H9 (cell line): ENCODE measurements at regions not wholly inside any gene's neighbourhood (a gene's known extent, or its start where the extent isn't known, plus 50 kb on each side); places are given as distances from the start of the nearest gene placed in this dataset.

Experiments
- DNase-seq: peaks from one replicate; pipeline ENCODE4 v3.0.0-alpha.2; 2017
- H2AFZ ChIP-seq: one replicate; pipeline ENCODE4 v1.6.1; 2013; ENCODE audit warnings: mild to moderate bottlenecking, low read length, control low read depth, moderate library complexity
- H2AK5ac ChIP-seq: 2 replicates; pipeline ENCODE4 v1.6.1; 2013; ENCODE audit warnings: low read length, control low read depth, mixed read lengths; ENCODE audit not compliant: insufficient read length
- H2BK120ac ChIP-seq: one replicate; pipeline ENCODE4 v1.6.1; 2013; ENCODE audit warnings: low read depth, mild to moderate bottlenecking, low read length, control low read depth, inconsistent platforms; ENCODE audit not compliant: poor library complexity, severe bottlenecking
- H2BK12ac ChIP-seq: 2 replicates; pipeline ENCODE4 v1.6.1; 2013; ENCODE audit warnings: low read length, control low read depth, mixed read lengths, low read depth; ENCODE audit not compliant: insufficient read length
- H2BK15ac ChIP-seq: 2 replicates; pipeline ENCODE4 v1.6.1; 2013; ENCODE audit warnings: low read depth, low read length, control low read depth
- H2BK20ac ChIP-seq: one replicate; pipeline ENCODE4 v1.6.1; 2013; ENCODE audit warnings: low read depth, mild to moderate bottlenecking, low read length, control low read depth, inconsistent platforms; ENCODE audit not compliant: poor library complexity, severe bottlenecking
- H2BK5ac ChIP-seq: 2 replicates; pipeline ENCODE4 v1.6.1; 2013; ENCODE audit warnings: low read length, control low read depth, mixed read lengths; ENCODE audit not compliant: insufficient read length
- H3K14ac ChIP-seq: 2 replicates; pipeline ENCODE4 v1.6.1; 2013; ENCODE audit warnings: low read length, control low read depth; ENCODE audit not compliant: insufficient read depth
- H3K18ac ChIP-seq: 2 replicates; pipeline ENCODE4 v1.6.1; 2013; ENCODE audit warnings: low read depth, mild to moderate bottlenecking, mixed read lengths, low read length, control low read depth; ENCODE audit not compliant: insufficient read length
- H3K23ac ChIP-seq: 2 replicates; pipeline ENCODE4 v1.6.1; 2013; ENCODE audit warnings: low read length, control low read depth, mixed read lengths, low read depth; ENCODE audit not compliant: insufficient read length
- H3K23me2 ChIP-seq: 2 replicates; pipeline ENCODE4 v1.6.1; 2013; ENCODE audit warnings: low read depth, mild to moderate bottlenecking, mixed read lengths, low read length, control low read depth; ENCODE audit not compliant: insufficient read length, poor library complexity, severe bottlenecking
- H3K27ac ChIP-seq: 2 replicates; pipeline ENCODE4 v1.5.1; 2013; ENCODE audit warnings: low read length, control low read depth, mixed read lengths, low read depth; ENCODE audit not compliant: insufficient read length
- H3K27me3 ChIP-seq: 2 replicates; pipeline ENCODE4 v1.6.1; 2013; ENCODE audit warnings: low read length, control low read depth, inconsistent platforms; ENCODE audit not compliant: insufficient read depth
- H3K4ac ChIP-seq: 2 replicates; pipeline ENCODE4 v1.6.1; 2013; ENCODE audit warnings: low read depth, mild to moderate bottlenecking, control low read depth, inconsistent platforms, low read length, moderate library complexity
- H3K4me1 ChIP-seq: 2 replicates; pipeline ENCODE4 v1.6.1; 2013; ENCODE audit warnings: low read length, control low read depth, inconsistent platforms; ENCODE audit not compliant: insufficient read depth
- H3K4me2 ChIP-seq: 2 replicates; pipeline ENCODE4 v1.6.1; 2013; ENCODE audit warnings: low read length, control low read depth, mixed read lengths; ENCODE audit not compliant: insufficient read length, insufficient read depth
- H3K56ac ChIP-seq: 2 replicates; pipeline ENCODE4 v1.6.1; 2013; ENCODE audit warnings: low read depth, mild to moderate bottlenecking, mixed read lengths, low read length, control low read depth; ENCODE audit not compliant: insufficient read length
- H3K79me1 ChIP-seq: 2 replicates; pipeline ENCODE4 v1.6.1; 2013; ENCODE audit warnings: low read depth, mild to moderate bottlenecking, moderate library complexity, low read length, control low read depth, inconsistent platforms; ENCODE audit not compliant: insufficient read depth, poor library complexity, severe bottlenecking
- H3K79me2 ChIP-seq: 2 replicates; pipeline ENCODE4 v1.6.1; 2013; ENCODE audit warnings: low read length, control low read depth, inconsistent platforms; ENCODE audit not compliant: insufficient read depth
- H3K9ac ChIP-seq: 2 replicates; pipeline ENCODE4 v1.6.1; 2013; ENCODE audit warnings: low read length, control low read depth, mixed read lengths; ENCODE audit not compliant: insufficient read length; ENCODE audit errors: extremely low read depth
- H3K9me3 ChIP-seq: one replicate; pipeline ENCODE4 v1.6.1; 2013; ENCODE audit warnings: low read depth, low read length, inconsistent platforms; ENCODE audit not compliant: control insufficient read depth
- H3T11ph ChIP-seq: one replicate; pipeline ENCODE4 v1.6.1; 2013; ENCODE audit warnings: mild to moderate bottlenecking, low read length, control low read depth, inconsistent platforms
- H4K20me1 ChIP-seq: one replicate; pipeline ENCODE4 v1.6.1; 2013; ENCODE audit not compliant: control insufficient read depth, insufficient read length, insufficient read depth
- H4K5ac ChIP-seq: 2 replicates; pipeline ENCODE4 v1.6.1; 2013; ENCODE audit warnings: low read depth, mild to moderate bottlenecking, mixed read lengths, low read length, control low read depth; ENCODE audit not compliant: insufficient read length
- H4K8ac ChIP-seq: replicated peaks from 2 replicates; pipeline ENCODE4 v1.6.1; 2013; ENCODE audit warnings: low read length, control low read depth, mixed read lengths, low read depth; ENCODE audit not compliant: insufficient read length
- H4K91ac ChIP-seq: 2 replicates; pipeline ENCODE4 v1.6.1; 2013; ENCODE audit warnings: low read depth, mild to moderate bottlenecking, moderate library complexity, mixed read lengths, low read length, control low read depth; ENCODE audit not compliant: insufficient read length
- H3K27ac Mint-ChIP-seq, 3 experiments: 2 replicates in 2 of 3; 3 replicates in 1 of 3; pipeline ENCODE4 v1.8.0; 2020 to 2021; ENCODE audit warnings: mixed read lengths in 3 of 3, mild to moderate bottlenecking in 1 of 3, moderate library complexity in 1 of 3
- H3K27me3 Mint-ChIP-seq: 2 replicates; pipeline ENCODE4 v1.8.0; 2021; ENCODE audit warnings: low read depth, mild to moderate bottlenecking, moderate library complexity, mixed read lengths
- H3K36me3 Mint-ChIP-seq, 3 experiments: 2 replicates in 2 of 3; 3 replicates in 1 of 3; pipeline ENCODE4 v1.8.0; 2020 to 2021; ENCODE audit warnings: low read depth in 3 of 3, mixed read lengths in 3 of 3; ENCODE audit not compliant: insufficient read depth in 1 of 3
- H3K4me1 Mint-ChIP-seq, 2 experiments: 2 replicates each; pipeline ENCODE4 v1.8.0; 2020; ENCODE audit warnings: mixed read lengths in 2 of 2
- H3K4me3 Mint-ChIP-seq, 2 experiments: 2 replicates in 1 of 2; 3 replicates in 1 of 2; pipeline ENCODE4 v1.8.0; 2020 to 2021; ENCODE audit warnings: mild to moderate bottlenecking in 2 of 2, mixed read lengths in 2 of 2, moderate library complexity in 1 of 2
- H3K9me3 Mint-ChIP-seq, 2 experiments: 2 replicates in 1 of 2; 3 replicates in 1 of 2; pipeline ENCODE4 v1.8.0; 2020; ENCODE audit warnings: mild to moderate bottlenecking in 2 of 2, mixed read lengths in 2 of 2, moderate library complexity in 1 of 2
- CTCF ChIP-seq: fragments of 200-600 bp; sonication (generic); conservative IDR thresholded peaks from 3 replicates; pipeline ENCODE4 v1.8.0; 2021; ENCODE audit warnings: antibody characterized with exemption, mild to moderate bottlenecking
- WGBS: extraction: QIAGEN DNeasy Blood & Tissue Kit; methylation state at CpG from one replicate; pipeline ENCODE4 v1.1.7; 2013; ENCODE audit warnings: missing lambda C conversion rate, low lambda C conversion rate, mixed read lengths; ENCODE audit not compliant: insufficient read length; ENCODE audit errors: extremely low coverage; 5-methylcytosine and 5-hydroxymethylcytosine counted together

- peaks cover 17% of the 10 kb centered on the region for H3K27me3 Mint-ChIP-seq
- DNase-seq, result no peak
- WGBS, result no CpG with 5 or more reads among the region's 19 CpGs
- H4K8ac ChIP-seq, result no peak overlapping the region
- peaks cover 9 to 11% of the 10 kb centered on the region in 2 experiments; a peak in 3 of 4 replicates for H3K4me1 Mint-ChIP-seq
- no peak overlapping the region for H3K27ac ChIP-seq
- H3K4ac ChIP-seq, result no peak overlapping the region
- H2AK5ac ChIP-seq, result no peak overlapping the region
- H3K23ac ChIP-seq, result no peak overlapping the region
- H3K23me2 ChIP-seq, result no peaks in the 10 kb centered on the region
- no peaks in the 10 kb centered on the region for H4K20me1 ChIP-seq
- no peak overlapping the region for H3K9ac ChIP-seq
- H3K9me3 Mint-ChIP-seq, result no peaks in the 10 kb centered on the region
- no peaks in the 10 kb centered on the region for H3K79me1 ChIP-seq
- no peak overlapping the region for H3K4me3 Mint-ChIP-seq
- no peaks in the 10 kb centered on the region; a peak in 1 of 7 replicates for H3K36me3 Mint-ChIP-seq
- no peak overlapping the region for H3K4me2 ChIP-seq
- no peaks in the 10 kb centered on the region for H3K27me3 ChIP-seq
- no peaks in the 10 kb centered on the region for H3K79me2 ChIP-seq
- H3K14ac ChIP-seq, result no peak overlapping the region
- H3K4me1 ChIP-seq, result peaks cover 4% of the 10 kb centered on the region; the same call in 1 of the 2 replicates
- no peak overlapping the region for H2AFZ ChIP-seq
- H2BK120ac ChIP-seq, result no peak overlapping the region
- H4K5ac ChIP-seq, result no peak overlapping the region
- no peak overlapping the region for H2BK12ac ChIP-seq
- H3K56ac ChIP-seq, result no peak overlapping the region
- no peak overlapping the region for H4K91ac ChIP-seq
- no peak overlapping the region for H2BK5ac ChIP-seq
- no peak overlapping the region for H2BK20ac ChIP-seq
- no peak overlapping the region for H2BK15ac ChIP-seq
- 0 out of 7 replicates have a peak overlapping the region, but pooled peaks of 1 of the 3 experiments have one; percentile 27 for H3K27ac Mint-ChIP-seq
- H3K18ac ChIP-seq, result no peak overlapping the region
- no peaks in the 10 kb centered on the region for H3K9me3 ChIP-seq
- no peak for TF ChIP-seq CTCF
- H3T11ph ChIP-seq, result no peak overlapping the region
Observed at GRCh38 chr20:51154708-51155690, 132.1 kb upstream of the KCNG1 start.
